8988T (cell line): ENCODE measurements at regions not wholly inside any gene's neighbourhood (a gene's known extent, or its start where the extent isn't known, plus 50 kb on each side); places are given as distances from the start of the nearest gene placed in this dataset.

Experiments used
- DNase-seq: peaks from one replicate; pipeline ENCODE4 v3.0.0; 2011

GRCh38 chr5:169350759-169351240 is 49.9 kb upstream of the SLIT3 start:
- DNase-seq = peak; percentile 45
